Hematopoietic multipotent progenitor cell (in vitro differentiated cells): ENCODE measurements at regions not wholly inside any gene's neighbourhood (a gene's known extent, or its start where the extent isn't known, plus 50 kb on each side); places are given as distances from the start of the nearest gene placed in this dataset.

Experiments used
- DNase-seq, 3 donors: peaks; one replicate each; pipeline ENCODE4 v3.0.0-alpha.2; 2011 to 2015; ENCODE audit warnings: low read depth in 2 of 3, low spot score in 2 of 3

GRCh38 chr17:83144421-83145357, 65.3 kb downstream of the METRNL start:
- no peak for DNase-seq

DNA sequence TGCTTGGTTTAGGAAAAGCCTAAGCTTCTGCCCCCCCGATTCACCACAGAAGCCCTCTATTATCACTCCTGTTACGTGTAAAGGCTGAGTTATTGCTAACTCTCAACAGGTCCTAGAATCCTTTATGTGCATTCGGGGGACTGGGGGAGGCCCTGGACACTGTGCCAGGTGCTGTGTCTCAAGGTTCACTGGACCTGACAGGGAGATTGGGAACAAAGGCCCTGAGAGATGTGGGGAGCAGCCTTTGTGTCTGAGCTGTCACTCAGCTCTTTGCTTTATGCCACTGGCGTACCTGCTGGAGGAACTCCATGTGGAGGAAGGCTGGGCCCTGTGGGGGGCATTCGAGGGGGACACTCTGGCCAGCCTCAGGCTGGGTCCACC, 65.9 kb downstream of the METRNL start:
- DNase-seq, result no peak

DNA sequence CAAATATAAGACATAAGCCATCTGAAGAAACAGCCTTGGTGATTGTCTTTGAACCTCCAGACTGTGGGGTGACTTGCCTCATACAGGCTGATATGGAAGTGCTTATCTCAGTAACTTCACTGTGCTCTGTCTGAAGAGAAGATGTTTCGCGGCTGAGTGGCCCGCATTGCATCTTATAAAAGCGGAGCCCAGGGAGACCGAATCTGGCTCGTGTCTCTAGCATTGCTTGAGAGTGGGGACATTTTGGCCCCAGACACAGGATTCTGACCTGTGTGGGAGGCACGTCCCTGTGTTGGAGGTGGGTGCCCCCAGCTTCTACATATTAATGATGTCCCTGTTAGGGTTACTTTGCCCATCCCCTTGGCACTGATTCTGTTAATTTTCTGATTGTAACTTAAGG, 66.4 kb downstream of the METRNL start:
- no peak for DNase-seq

- DNase-seq, result no peak
Measured at GRCh38 chr17:83146347-83146746, 66.9 kb downstream of the METRNL start.

GRCh38 chr17:83147280-83147679, 67.9 kb downstream of the METRNL start:
- DNase-seq, result no peak

GRCh38 chr17:83148317-83149028, 69.1 kb downstream of the METRNL start:
- no peak for DNase-seq

- no peak for DNase-seq
Measured at GRCh38 chr17:83149029-83149725, 69.8 kb downstream of the METRNL start.

- no peak for DNase-seq
Measured at GRCh38 chr17:83149761-83150251, 70.4 kb downstream of the METRNL start.

- no peak for DNase-seq
Measured at GRCh38 chr17:83150369-83151055, 71.1 kb downstream of the METRNL start.

DNA sequence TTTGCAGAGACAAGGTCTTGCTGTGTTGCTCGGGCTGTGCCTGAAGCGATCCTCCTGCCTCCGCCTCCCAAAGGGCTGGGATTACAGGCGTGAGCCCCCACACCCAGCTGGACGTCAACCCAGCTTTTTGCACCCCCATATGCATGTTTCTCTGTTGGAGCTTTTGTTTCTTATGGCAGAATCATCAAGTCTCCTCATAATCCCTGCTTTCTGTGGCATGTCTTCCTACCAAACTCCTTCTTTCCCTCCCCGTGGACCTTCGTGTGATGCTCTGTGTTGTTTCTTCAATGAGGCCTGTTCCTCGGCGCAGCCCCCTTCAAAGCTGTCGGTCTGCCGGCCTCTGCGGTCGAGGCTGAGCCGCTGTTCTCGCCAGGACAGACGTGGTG, 71.6 kb downstream of the METRNL start:
- DNase-seq, result no peak

GRCh38 chr17:83151442-83152226, 72.2 kb downstream of the METRNL start:
- DNase-seq, result no peak

DNA sequence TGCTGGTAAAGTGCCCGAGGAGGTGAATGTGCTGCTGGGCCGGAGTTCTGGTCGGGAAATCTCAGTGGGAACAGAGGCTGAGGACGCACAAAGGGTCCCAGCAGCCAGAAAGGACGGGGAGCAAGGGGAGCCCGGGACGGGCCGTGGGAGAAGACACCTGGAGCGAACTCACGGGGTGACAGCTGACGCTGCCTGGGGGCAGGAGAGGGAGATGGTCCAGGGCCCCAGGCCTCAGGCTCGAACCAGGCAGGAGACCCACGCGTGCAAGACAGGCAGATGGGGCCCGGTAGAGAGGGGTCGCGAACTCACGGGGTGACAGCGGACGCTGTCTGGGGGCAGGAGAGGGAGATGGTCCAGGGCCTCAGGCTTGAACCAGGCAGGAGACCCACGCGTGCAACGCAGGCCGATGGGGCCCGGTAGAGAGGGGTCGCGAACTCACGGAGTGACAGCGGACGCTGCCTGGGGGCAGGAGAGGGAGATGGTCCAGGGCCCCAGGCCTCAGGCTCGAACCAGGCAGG, 72.9 kb downstream of the METRNL start:
- no peak for DNase-seq

- DNase-seq, result no peak
Measured at GRCh38 chr17:83152745-83153611, 73.6 kb downstream of the METRNL start.

DNA sequence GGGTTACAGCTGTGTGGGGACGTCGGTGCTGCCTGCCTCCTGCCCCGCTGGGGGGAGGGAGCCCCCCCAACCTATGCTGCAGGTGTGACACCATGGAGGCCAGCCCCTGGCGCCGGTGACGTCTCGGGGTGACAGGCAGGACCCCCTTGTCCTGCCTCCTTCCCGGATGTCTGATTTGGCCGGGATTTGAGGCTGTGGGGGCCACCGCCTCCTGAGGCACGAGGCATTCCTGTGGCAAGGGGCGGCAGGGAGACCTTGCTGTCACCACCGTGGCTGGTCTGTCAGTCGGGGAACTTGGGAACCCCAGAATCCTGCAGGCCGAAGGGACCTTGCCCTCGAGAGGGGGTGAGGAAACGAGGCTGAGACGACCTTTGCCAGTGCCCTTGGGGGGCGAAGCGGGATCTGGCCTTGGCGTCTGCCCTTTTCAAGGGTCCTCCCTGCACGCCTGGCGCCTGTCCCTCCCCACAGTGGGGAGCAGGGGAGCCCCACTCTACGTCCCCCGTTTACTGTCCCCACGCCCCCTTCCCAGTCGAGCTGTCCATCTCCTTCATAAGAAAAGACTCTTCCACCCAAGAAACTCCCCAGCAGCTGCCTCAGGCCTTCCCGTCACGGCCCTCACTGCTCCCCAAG, 74.4 kb downstream of the METRNL start:
- no peak for DNase-seq

DNA sequence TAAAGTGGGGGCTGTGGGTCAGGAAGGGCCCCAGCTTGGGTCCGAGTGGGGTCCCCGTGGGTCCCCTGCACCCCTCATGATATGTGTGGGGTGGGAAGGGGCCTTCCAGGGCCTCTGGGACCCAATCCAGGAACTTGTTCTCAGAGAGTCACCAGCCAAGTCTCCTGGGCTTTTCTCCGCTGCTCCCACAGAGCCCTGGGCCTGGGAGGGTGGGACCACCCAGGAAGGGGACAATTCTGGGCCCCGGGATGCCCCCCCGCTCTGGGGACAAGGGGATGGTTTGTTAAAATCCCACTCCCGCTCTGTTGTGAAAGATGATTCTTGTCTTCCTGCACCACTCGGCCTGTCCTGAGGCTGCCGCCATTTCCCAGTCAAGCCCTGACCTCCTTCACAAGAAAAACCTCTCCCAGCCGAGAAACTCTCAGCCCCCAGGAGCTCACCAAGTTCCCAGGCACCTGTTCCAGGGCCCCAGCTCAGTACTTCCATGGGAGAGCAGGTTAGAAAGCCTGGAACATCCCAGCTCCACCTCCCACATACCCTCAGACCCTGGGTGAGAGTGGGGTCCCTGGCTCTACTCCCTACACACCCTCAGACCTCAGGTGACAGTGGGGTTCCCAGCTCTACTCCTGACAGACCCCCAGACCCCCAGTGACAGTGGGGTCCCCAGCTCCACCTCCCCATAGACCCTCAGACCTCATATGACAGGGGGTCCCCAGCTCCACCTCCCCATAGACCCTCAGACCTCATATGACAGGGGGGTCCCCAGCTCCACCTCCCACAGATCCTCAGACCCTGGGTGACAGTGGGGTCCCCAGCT, 75.1 kb downstream of the METRNL start:
- DNase-seq, result no peak

DNA sequence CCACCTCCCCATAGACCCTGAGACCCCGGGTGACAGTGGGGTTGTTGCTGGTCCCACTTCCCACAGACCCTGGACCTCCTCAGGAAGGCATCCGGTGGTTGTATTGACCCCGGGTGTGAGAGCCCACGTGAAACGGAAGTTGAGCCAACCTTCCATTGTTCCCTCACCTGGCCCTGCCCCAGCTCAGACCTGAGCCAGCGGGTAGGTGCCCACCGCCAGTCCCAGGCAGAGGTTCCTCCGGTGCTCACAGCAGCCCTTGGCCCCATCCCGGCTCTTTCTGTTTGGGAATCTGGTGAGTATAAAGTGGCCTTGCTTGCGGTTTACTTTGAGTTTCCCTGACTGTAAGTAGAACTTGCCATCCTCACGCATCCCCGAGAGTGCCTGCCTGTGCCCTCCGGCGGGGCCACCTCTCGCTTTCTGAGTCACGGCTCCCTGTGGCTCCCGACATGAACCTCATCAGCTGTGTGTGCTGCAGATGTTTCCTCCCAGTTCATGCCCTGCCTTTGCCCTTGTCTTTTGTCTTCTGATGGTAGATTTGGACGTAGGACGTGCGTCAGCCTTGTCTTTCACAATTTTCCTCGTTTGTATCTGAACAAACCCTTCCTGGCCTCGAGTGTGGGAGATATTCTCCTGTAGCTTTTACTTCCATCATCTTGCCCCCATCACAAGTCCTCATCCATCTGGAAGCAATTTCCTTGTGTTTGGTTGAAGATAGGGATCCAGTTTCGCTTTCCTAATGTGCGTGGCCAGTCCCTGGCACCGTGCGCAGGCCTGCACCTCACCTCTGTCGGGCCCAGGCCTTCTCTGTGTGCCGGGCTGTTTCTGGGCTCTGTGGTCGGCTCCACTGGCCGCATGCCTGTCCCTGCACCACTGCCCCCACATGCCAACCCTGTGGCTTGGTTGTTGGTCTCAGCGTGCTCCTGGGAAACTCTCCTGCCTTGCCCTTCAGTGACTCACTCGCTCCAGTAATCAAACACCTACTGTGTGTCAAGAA, 76.0 kb downstream of the METRNL start:
- peak in 2 of 3 donors; percentile 51 to 72 for DNase-seq
